ENCODE measurements at regions not wholly inside any gene's neighbourhood (a gene's known extent, or its start where the extent isn't known, plus 50 kb on each side); places are given as distances from the start of the nearest gene placed in this dataset.

DNA sequence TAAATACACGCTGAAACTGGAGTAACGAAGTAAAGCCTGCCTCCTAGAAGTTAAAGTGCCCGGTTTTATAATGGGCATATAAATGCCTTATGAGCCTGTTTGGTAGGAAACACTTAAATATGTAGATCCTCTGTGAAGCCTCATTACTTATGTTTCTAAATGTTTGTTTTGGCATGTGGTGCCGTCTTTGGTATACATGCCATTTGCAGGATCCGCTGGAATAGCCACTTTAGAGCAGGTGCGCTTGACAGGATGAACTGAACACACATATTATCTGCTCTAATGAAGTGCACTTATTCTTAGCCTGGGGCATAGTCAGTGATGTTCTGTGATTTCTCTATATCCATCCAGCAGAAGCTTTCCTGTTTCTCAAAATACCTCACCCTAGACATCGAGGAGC lies 778.1 kb upstream of the WWC1 start:
- no peak for DNase-seq (ENCODE audit: low read depth)
- in situ Hi-C loops (cut with HindIII; ENCODE audit: low sequenced_read_pairs): no loop called here
- H3K4me3 ChIP-seq (ENCODE audit: low read depth, low read length): no peak overlapping the region
- TF ChIP-seq, protein P1, sequence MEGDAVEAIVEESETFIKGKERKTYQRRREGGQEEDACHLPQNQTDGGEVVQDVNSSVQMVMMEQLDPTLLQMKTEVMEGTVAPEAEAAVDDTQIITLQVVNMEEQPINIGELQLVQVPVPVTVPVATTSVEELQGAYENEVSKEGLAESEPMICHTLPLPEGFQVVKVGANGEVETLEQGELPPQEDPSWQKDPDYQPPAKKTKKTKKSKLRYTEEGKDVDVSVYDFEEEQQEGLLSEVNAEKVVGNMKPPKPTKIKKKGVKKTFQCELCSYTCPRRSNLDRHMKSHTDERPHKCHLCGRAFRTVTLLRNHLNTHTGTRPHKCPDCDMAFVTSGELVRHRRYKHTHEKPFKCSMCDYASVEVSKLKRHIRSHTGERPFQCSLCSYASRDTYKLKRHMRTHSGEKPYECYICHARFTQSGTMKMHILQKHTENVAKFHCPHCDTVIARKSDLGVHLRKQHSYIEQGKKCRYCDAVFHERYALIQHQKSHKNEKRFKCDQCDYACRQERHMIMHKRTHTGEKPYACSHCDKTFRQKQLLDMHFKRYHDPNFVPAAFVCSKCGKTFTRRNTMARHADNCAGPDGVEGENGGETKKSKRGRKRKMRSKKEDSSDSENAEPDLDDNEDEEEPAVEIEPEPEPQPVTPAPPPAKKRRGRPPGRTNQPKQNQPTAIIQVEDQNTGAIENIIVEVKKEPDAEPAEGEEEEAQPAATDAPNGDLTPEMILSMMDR (IDR thresholded peaks at IDR 0.05; ENCODE audit: low read depth, low read length, missing control alignments): no peak

DNA sequence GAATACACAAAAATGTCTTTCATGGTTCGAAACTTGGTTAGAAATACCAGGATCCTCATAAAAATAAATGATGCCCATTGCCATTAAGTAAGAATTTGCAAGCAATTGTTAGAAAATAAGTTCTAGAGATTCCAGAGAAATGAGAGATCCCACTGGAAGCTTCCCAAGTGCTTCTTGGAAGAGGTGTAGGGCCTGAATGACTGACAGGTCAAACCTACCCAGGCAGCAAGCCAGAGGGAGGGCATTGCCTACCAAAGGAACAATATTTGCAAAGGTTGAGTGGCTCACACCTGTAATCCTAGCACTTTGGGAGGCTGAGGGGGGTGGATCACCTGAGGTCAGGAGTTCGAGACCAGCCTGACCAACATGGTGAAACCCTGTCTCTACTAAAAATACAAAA lies 777.0 kb upstream of the WWC1 start:
- in situ Hi-C loops (cut with HindIII; ENCODE audit: low sequenced_read_pairs): no loop called here
- no peak overlapping the region for H3K4me3 ChIP-seq (ENCODE audit: low read depth, low read length)
- DNase-seq (ENCODE audit: low read depth): no peak
- TF ChIP-seq, protein P1 (IDR thresholded peaks at IDR 0.05; ENCODE audit: low read depth, low read length, missing control alignments): no peak

DNA sequence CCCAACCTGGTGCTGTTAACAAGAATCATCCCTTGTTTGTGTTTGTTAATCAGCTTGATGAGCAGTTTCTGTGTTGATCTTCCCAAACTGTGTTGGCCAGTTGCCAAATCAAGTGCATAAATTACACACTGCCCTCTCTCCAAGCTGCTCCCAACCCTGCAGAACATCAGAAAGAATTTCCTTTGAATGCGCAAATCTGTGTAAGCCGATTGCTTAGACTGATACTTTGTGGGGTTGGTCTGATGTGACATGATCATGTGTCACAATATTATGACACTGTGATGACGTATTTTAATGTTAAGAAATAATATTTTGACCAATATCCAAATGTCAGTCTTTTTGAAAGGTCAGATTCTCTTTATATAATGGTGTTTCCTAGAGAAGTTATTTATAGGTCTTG lies 766.4 kb upstream of the WWC1 start:
- DNase-seq (ENCODE audit: low read depth): no peak
- in situ Hi-C loops (cut with HindIII; ENCODE audit: low sequenced_read_pairs): no loop called here
- no peak overlapping the region for H3K4me3 ChIP-seq (ENCODE audit: low read depth, low read length)
- TF ChIP-seq, protein P1 (IDR thresholded peaks at IDR 0.05; ENCODE audit: low read depth, low read length, missing control alignments): no peak

DNA sequence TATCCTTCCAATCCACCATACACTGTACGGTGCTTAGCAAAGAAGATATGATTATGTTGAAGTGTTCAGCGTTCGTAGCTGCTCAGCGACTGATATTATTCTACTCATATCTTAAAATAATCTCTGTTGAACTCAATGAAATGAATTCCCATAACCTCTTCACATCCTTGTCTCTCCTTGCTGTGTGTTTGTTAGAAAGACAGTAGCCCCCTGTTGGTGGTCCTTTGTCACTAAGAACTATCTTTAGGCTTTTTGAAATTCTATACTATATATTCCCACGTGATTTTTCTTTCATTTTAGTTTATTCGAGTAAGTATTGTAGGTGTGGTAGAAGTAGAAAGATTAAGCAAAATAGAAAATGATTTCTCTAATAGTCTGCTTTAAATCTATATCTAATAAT lies 762.8 kb upstream of the WWC1 start:
- in situ Hi-C loops (cut with HindIII; ENCODE audit: low sequenced_read_pairs): no loop called here
- TF ChIP-seq, protein P1 (IDR thresholded peaks at IDR 0.05; ENCODE audit: low read depth, low read length, missing control alignments): no peak
- DNase-seq (ENCODE audit: low read depth): no peak
- H3K4me3 ChIP-seq (ENCODE audit: low read depth, low read length): no peak overlapping the region

DNA sequence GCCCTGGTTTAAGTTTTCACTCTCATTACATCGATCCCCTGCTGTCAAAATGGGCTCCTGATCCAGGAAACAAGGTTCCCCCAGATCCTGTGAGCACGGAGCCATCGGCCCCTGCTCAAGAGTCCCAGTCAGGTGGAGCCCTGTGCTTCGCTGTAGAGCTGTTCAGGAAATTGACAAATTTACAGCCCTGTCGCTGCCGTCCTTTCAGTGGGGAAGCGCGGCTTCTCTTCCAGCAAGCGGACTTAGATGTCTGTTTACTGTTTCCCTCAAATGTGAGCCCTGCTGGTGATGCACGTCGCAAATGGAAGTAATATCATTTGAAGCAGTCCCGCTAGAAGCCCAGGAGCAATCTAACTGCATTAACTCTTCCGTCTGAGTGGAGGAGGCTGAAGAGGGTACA lies 760.9 kb upstream of the WWC1 start:
- DNase-seq (ENCODE audit: low read depth): no peak
- H3K4me3 ChIP-seq (ENCODE audit: low read depth, low read length): no peak overlapping the region
- TF ChIP-seq, protein P1 (IDR thresholded peaks at IDR 0.05; ENCODE audit: low read depth, low read length, missing control alignments): no peak
- in situ Hi-C loops (cut with HindIII; ENCODE audit: low sequenced_read_pairs): no loop called here

DNA sequence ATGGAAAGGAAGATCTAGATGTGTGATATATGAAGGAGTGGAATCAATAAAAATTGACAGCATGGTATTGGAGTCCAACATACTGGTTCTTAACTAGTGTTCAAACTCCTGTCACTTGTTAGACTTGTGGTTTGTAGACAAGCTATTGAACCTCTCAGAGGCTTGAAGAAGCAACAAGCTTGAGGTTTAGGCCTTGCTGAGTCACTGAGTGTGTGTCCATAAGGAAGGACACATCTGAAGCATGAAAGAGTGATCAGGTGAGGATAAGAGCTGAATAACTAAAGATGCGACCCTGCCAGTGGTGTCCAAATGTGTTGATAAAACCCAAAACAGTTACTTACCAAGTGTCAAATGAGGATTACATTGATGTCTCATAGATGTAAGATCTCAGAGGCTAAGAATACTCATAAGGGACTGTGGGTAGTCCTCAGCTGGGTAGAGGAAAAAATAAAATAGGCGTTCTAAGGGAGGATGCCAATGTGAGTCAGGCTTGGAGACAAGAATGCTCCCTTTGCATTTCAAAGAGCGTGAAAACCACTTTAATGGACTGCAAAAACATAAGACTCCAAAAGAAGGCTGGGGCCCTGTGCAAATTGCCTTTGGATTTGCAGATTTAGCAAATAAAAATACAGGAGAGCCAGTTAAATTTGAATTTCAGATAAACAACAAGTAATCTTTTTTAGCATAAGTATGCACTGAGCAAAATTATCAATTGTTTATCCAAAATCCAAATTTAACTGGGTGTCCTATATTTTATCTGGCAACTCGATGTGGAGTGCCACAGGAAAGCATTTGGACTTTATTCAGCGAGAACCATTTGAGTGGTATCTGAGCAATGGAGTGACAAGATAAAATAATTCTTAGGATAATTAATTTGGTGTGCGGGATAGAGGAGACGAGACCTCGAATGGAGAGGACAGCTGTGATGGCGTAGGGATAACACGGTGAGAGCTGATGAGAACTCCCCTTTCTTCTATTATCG lies 757.3 kb upstream of the WWC1 start:
- in situ Hi-C loops (cut with HindIII; ENCODE audit: low sequenced_read_pairs): no loop called here
- no peak for DNase-seq (ENCODE audit: low read depth)
- no peak overlapping the region for H3K4me3 ChIP-seq (ENCODE audit: low read depth, low read length)
- TF ChIP-seq, protein P1 (IDR thresholded peaks at IDR 0.05; ENCODE audit: low read depth, low read length, missing control alignments): no peak

Measured in astrocyte of the cerebellum (primary cell).